GM18873 (cell line): ENCODE measurements at regions not wholly inside any gene's neighbourhood (a gene's known extent, or its start where the extent isn't known, plus 50 kb on each side); places are given as distances from the start of the nearest gene placed in this dataset.
"Not testable (repeated sequence)": the region's sequence is repeated elsewhere in the genome, so short reads cannot be mapped to it uniquely, and the experiment has no call there.

Source experiments
- ATAC-seq: cut with Tn5 transposase; IDR thresholded peaks from one replicate; pipeline ENCODE4 v1.9.1; 2021; ENCODE audit warnings: mild to moderate bottlenecking, moderate library complexity, moderate number of reproducible peaks; ENCODE audit not compliant: unreplicated experiment, low FRiP score

- ATAC-seq: no peak
Measured at GRCh38 chr3:177640319-177640965, 443.2 kb upstream of the TBL1XR1 start.

- ATAC-seq: no peak
Measured at GRCh38 chr3:177641206-177641605, 443.9 kb upstream of the TBL1XR1 start.

- ATAC-seq: no peak
Measured at GRCh38 chr3:177642042-177642803, 444.9 kb upstream of the TBL1XR1 start.

GRCh38 chr3:177642804-177643125 lies 445.5 kb upstream of the TBL1XR1 start:
- no peak for ATAC-seq

GRCh38 chr3:177646749-177647148 lies 449.5 kb upstream of the TBL1XR1 start:
- no peak for ATAC-seq

GRCh38 chr3:177647341-177647740 lies 450.1 kb upstream of the TBL1XR1 start:
- no peak for ATAC-seq

GRCh38 chr3:177647876-177648275 lies 450.6 kb upstream of the TBL1XR1 start:
- no peak for ATAC-seq

GRCh38 chr3:177652556-177653291 lies 455.4 kb upstream of the TBL1XR1 start:
- no peak for ATAC-seq

- no peak for ATAC-seq
Measured at GRCh38 chr3:177657243-177657642, 460.0 kb upstream of the TBL1XR1 start.

GRCh38 chr3:177658354-177658753 lies 461.1 kb upstream of the TBL1XR1 start:
- ATAC-seq: no peak

- not testable (repeated sequence) for ATAC-seq
Measured at GRCh38 chr3:177664380-177665103, 467.3 kb upstream of the TBL1XR1 start.

- no peak for ATAC-seq
Measured at GRCh38 chr3:177665122-177665808, 468.0 kb upstream of the TBL1XR1 start.

GRCh38 chr3:177672252-177672911 lies 475.1 kb upstream of the TBL1XR1 start:
- no peak for ATAC-seq

GRCh38 chr3:177673112-177673914 lies 476.0 kb upstream of the TBL1XR1 start:
- ATAC-seq: no peak

GRCh38 chr3:177674186-177674585 lies 476.9 kb upstream of the TBL1XR1 start:
- no peak for ATAC-seq

- ATAC-seq: no peak
Measured at GRCh38 chr3:177676148-177676547, 478.9 kb upstream of the TBL1XR1 start.

- no peak for ATAC-seq
Measured at GRCh38 chr3:177676947-177677587, 479.8 kb upstream of the TBL1XR1 start.
